Parathyroid adenoma (tissue), 2 donors: ENCODE measurements at regions not wholly inside any gene's neighbourhood (a gene's known extent, or its start where the extent isn't known, plus 50 kb on each side); places are given as distances from the start of the nearest gene placed in this dataset.

Experiments used
- H2AFZ ChIP-seq: fragments of 300-600 bp; sonication (generic); one replicate; pipeline ENCODE4 v1.7.0; 2017; ENCODE audit warnings: antibody characterized with exemption, mild to moderate bottlenecking
- H3K27ac ChIP-seq: fragments of 300-600 bp; sonication (generic); one replicate; pipeline ENCODE4 v1.7.0; 2017
- H3K27me3 ChIP-seq: fragments of 300-600 bp; sonication (generic); one replicate; pipeline ENCODE4 v1.7.0; 2017; ENCODE audit warnings: low read length; ENCODE audit not compliant: control insufficient read depth, insufficient read depth
- H3K36me3 ChIP-seq: fragments of 300-600 bp; sonication (generic); one replicate; pipeline ENCODE4 v1.7.0; 2017; ENCODE audit warnings: low read length; ENCODE audit not compliant: control insufficient read depth, insufficient read depth
- H3K4me1 ChIP-seq: fragments of 300-600 bp; sonication (generic); one replicate; pipeline ENCODE4 v1.7.0; 2017; ENCODE audit warnings: control low read depth
- H3K4me2 ChIP-seq: fragments of 300-600 bp; sonication (generic); one replicate; pipeline ENCODE4 v1.7.0; 2017; ENCODE audit warnings: low read length
- H3K4me3 ChIP-seq: fragments of 300-600 bp; sonication (generic); one replicate; pipeline ENCODE4 v1.7.0; 2017; ENCODE audit warnings: low read depth, low read length
- H3K79me2 ChIP-seq: fragments of 300-600 bp; sonication (generic); one replicate; pipeline ENCODE4 v1.7.0; 2017; ENCODE audit warnings: control low read depth
- H3K9ac ChIP-seq: fragments of 300-600 bp; sonication (generic); one replicate; pipeline ENCODE4 v1.7.0; 2017; ENCODE audit warnings: mild to moderate bottlenecking
- H3K9me3 ChIP-seq: fragments of 300-600 bp; sonication (generic); one replicate; pipeline ENCODE4 v1.7.0; 2017; ENCODE audit warnings: low read length; ENCODE audit not compliant: control insufficient read depth
- TF ChIP-seq, protein P1 (sequence below): fragments of 300-600 bp; sonication (generic); IDR thresholded peaks from one replicate; pipeline ENCODE4 v1.7.0; 2017; ENCODE audit warnings: antibody characterized with exemption, mild to moderate bottlenecking
- donor health status: primary hyperparathyroidism.

DNA sequence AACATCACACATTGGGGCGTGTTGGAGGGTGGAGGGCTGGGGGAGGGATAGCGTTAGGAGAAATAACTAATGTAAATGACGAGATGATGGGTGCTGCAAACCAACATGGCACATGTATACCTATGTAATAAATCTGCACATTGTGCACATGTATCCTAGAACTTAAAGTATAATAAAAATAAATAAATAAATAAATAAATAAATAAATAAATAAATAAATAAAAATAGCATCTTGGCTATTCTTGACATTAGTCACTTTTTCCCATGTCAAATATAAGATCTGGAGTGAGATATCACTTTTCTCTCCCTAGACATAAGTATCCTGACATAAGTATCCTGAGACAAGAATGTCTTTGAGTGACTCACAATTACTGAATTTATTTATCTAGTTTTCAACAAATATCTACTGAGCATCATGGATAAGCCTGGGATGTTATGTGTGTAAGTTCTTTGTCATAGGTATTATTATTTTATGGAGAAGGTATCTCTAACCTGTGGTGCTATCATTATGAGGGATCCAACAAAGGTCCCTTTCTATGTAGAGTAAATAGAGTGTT is 691.3 kb downstream of the SORCS1 start:
- H3K27ac ChIP-seq: no peak overlapping the region
- H3K9ac ChIP-seq: no peak overlapping the region
- H3K4me3 ChIP-seq: no peak overlapping the region
- TF ChIP-seq, protein P1, sequence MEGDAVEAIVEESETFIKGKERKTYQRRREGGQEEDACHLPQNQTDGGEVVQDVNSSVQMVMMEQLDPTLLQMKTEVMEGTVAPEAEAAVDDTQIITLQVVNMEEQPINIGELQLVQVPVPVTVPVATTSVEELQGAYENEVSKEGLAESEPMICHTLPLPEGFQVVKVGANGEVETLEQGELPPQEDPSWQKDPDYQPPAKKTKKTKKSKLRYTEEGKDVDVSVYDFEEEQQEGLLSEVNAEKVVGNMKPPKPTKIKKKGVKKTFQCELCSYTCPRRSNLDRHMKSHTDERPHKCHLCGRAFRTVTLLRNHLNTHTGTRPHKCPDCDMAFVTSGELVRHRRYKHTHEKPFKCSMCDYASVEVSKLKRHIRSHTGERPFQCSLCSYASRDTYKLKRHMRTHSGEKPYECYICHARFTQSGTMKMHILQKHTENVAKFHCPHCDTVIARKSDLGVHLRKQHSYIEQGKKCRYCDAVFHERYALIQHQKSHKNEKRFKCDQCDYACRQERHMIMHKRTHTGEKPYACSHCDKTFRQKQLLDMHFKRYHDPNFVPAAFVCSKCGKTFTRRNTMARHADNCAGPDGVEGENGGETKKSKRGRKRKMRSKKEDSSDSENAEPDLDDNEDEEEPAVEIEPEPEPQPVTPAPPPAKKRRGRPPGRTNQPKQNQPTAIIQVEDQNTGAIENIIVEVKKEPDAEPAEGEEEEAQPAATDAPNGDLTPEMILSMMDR: no peak
- H3K36me3 ChIP-seq: no peaks in the 10 kb centered on the region
- no peak overlapping the region for H3K4me2 ChIP-seq
- H3K79me2 ChIP-seq: no peaks in the 10 kb centered on the region
- no peaks in the 10 kb centered on the region for H3K4me1 ChIP-seq
- no peaks in the 10 kb centered on the region for H3K9me3 ChIP-seq
- no peak overlapping the region for H2AFZ ChIP-seq
- no peaks in the 10 kb centered on the region for H3K27me3 ChIP-seq

DNA sequence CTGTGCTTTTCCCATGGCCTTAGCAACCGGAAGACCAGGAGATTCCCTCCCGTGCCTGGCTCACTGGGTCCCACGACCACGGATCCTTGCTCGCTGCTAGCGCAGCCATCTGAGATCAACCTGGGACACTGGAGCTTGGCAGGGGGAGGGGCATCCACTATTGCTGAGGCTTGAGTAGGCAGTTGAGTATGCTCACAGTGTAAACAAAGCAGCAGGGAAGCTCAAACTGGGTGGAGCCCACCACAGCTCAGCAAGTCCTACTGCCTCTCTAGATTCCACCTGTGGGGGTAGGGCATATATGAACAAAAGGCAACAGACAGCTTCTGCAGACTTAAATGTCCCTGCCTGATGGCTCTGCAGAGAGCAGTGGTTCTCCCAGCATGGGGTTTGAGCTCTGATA is 697.0 kb downstream of the SORCS1 start:
- no peaks in the 10 kb centered on the region for H3K9me3 ChIP-seq
- H3K79me2 ChIP-seq: no peaks in the 10 kb centered on the region
- H3K36me3 ChIP-seq: no peaks in the 10 kb centered on the region
- H3K4me2 ChIP-seq: no peak overlapping the region
- no peak overlapping the region for H2AFZ ChIP-seq
- no peaks in the 10 kb centered on the region for H3K27me3 ChIP-seq
- H3K27ac ChIP-seq: no peak overlapping the region
- H3K4me3 ChIP-seq: no peak overlapping the region
- no peaks in the 10 kb centered on the region for H3K4me1 ChIP-seq
- TF ChIP-seq, protein P1: no peak
- H3K9ac ChIP-seq: no peak overlapping the region

DNA sequence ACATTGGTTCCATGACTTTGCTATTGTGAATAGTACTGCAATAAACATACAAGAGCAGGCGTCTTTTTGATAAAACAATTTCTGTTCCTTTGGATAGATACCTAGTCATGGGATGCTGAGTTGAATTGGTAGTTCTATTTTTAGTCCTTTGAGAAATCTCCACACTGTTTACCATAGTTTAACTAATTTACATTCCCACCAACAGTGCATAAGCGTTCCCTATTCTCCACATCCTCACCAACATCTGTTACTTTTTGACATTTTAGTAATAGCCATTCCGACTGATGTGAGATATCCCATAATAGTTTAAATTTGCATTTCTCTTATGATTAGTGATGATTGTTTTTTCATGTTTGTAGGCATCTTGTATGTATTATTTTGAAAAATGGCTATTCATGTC is 707.0 kb downstream of the SORCS1 start:
- no peaks in the 10 kb centered on the region for H3K4me1 ChIP-seq
- no peaks in the 10 kb centered on the region for H3K9me3 ChIP-seq
- H3K27me3 ChIP-seq: no peaks in the 10 kb centered on the region
- TF ChIP-seq, protein P1: no peak
- H3K36me3 ChIP-seq: no peaks in the 10 kb centered on the region
- H2AFZ ChIP-seq: no peak overlapping the region
- no peaks in the 10 kb centered on the region for H3K79me2 ChIP-seq
- H3K9ac ChIP-seq: no peak overlapping the region
- no peak overlapping the region for H3K4me3 ChIP-seq
- no peak overlapping the region for H3K27ac ChIP-seq
- no peak overlapping the region for H3K4me2 ChIP-seq

DNA sequence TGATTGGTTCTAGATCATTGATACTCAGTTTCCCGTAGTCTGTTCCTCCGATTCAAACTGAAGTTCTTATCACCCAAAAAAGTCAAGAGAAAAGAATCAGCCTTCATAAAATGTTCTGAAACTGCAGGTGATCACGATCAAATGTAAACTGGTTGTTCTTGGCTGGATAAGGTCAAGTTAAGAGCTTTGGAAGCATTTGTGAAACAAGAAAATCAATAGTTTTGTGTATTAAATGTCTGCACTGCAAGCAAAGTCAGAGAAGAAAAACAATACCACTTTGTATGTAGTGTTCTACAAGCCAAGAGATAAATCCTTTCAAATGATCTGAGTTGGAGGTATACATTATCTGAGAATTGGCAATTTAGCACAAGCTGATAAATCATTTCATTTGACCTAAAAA is 710.3 kb downstream of the SORCS1 start:
- Histone ChIP-seq H3K36me3 (no peaks in the 10 kb centered on the region), H3K9me3 (no peaks in the 10 kb centered on the region), H3K27me3 (no peaks in the 10 kb centered on the region), H3K4me3 (no peak overlapping the region), H3K27ac (no peak overlapping the region), H2AFZ (no peak overlapping the region), H3K4me2 (no peak overlapping the region), H3K4me1 (no peaks in the 10 kb centered on the region), H3K9ac (no peak overlapping the region), H3K79me2 (no peaks in the 10 kb centered on the region)
- TF ChIP-seq, protein P1: no peak

DNA sequence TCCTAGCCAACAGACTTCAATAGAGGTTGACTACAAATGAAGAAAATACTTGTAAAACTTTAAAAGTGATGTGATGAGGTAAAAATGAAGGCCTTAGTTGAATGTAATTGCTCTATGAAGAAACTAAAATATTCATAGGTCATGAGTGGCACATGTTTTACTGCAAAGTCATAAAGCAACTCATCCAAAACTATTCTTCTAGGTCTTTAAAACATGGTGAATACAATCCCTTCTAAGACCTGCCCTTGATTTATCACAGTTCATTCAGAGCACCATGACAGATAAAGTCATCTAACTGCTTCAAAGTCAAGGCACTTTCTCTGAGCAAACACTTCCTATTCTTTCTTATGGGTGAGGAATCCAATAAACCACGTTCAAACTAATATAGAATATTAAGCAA is 713.5 kb downstream of the SORCS1 start:
- Histone ChIP-seq H2AFZ (no peak overlapping the region), H3K27ac (no peak overlapping the region), H3K36me3 (no peaks in the 10 kb centered on the region), H3K79me2 (no peaks in the 10 kb centered on the region), H3K9me3 (no peaks in the 10 kb centered on the region), H3K9ac (no peak overlapping the region), H3K27me3 (no peaks in the 10 kb centered on the region), H3K4me1 (no peaks in the 10 kb centered on the region), H3K4me2 (no peak overlapping the region), H3K4me3 (no peak overlapping the region)
- TF ChIP-seq, protein P1: no peak
